B cell (primary cell): ENCODE measurements at regions not wholly inside any gene's neighbourhood (a gene's known extent, or its start where the extent isn't known, plus 50 kb on each side); places are given as distances from the start of the nearest gene placed in this dataset.

Experiments used
- ATAC-seq: fragments of 200-7000 bp; cut with Tn5 transposase; one replicate; pipeline ENCODE4 v1.10.0; 2021; ENCODE audit warnings: low read depth, mild to moderate bottlenecking, moderate number of reproducible peaks, moderate library complexity
- CTCF ChIA-PET: fragments of 350-600 bp; sonication (Branson Sonifier 250); formaldehyde crosslinking; loops from one replicate; lab custom pipeline; 2021; ENCODE audit warnings: antibody characterized with exemption, inconsistent platforms; lab: Charles Lee
- POLR2A ChIA-PET: fragments of 350-600 bp; sonication (Branson Sonifier 250); formaldehyde crosslinking; loops from one replicate; lab custom pipeline; 2021; ENCODE audit warnings: antibody characterized with exemption; lab: Charles Lee
- DNase-seq: peaks from one replicate; pipeline ENCODE4 v3.0.0; 2013
- H2AFZ ChIP-seq: 2 replicates; pipeline ENCODE4 v1.6.1; 2012; ENCODE audit warnings: mild to moderate bottlenecking, low read depth, low read length; ENCODE audit not compliant: insufficient read depth, poor library complexity, severe bottlenecking
- H3K27ac ChIP-seq, 2 donors: 1 replicate in 1 of 2; 2 replicates in 1 of 2; pipeline ENCODE4 v1.5.1; 2012 to 2013; ENCODE audit warnings: low read length in 2 of 2, mild to moderate bottlenecking in 2 of 2, moderate library complexity in 1 of 2
- H3K27me3 ChIP-seq, 4 experiments: fragments of 200-600 bp in 1 of 4; sonication (generic) in 1 of 4; replicated peaks in 1 of 4; 1 replicate in 2 of 4; 2 replicates in 2 of 4; pipeline versions ENCODE4 v1.6.1 to v1.7.0; 2013 to 2016; ENCODE audit warnings: low read length in 3 of 4, mild to moderate bottlenecking in 2 of 4, mixed read lengths in 1 of 4, moderate library complexity in 1 of 4; ENCODE audit not compliant: insufficient read depth in 4 of 4, control insufficient read depth in 3 of 4; ENCODE audit errors: control extremely low read depth in 1 of 4
- H3K36me3 ChIP-seq, 2 experiments: replicated peaks in 1 of 2; 1 replicate in 1 of 2; 2 replicates in 1 of 2; pipeline versions ENCODE4 v1.6.1 to v1.7.1; 2013; ENCODE audit warnings: low read length in 1 of 2; ENCODE audit not compliant: insufficient read depth in 2 of 2, control insufficient read depth in 1 of 2; ENCODE audit errors: control extremely low read depth in 1 of 2, extremely low read depth in 1 of 2
- H3K4me1 ChIP-seq, 2 donors: fragments of 200-600 bp in 1 of 2; sonication (generic) in 1 of 2; 1 replicate in 1 of 2; 2 replicates in 1 of 2; pipeline versions ENCODE4 v1.5.1 to v1.6.1; 2013 to 2017; ENCODE audit warnings: low read length in 2 of 2; ENCODE audit not compliant: control insufficient read depth in 2 of 2, insufficient read depth in 2 of 2
- H3K4me2 ChIP-seq: replicated peaks from 2 replicates; pipeline ENCODE3; 2012; ENCODE audit warnings: mild to moderate bottlenecking, low read depth, low read length; ENCODE audit not compliant: poor library complexity, severe bottlenecking
- H3K4me3 ChIP-seq, 5 experiments: fragments of 200-600 bp in 1 of 5; sonication (generic) in 1 of 5; 1 replicate in 3 of 5; 2 replicates in 2 of 5; pipeline versions ENCODE4 v1.5.1 to v1.7.0; 2011 to 2016; ENCODE audit warnings: low read length in 4 of 5, mild to moderate bottlenecking in 4 of 5, low read depth in 2 of 5, control low read depth in 1 of 5, moderate library complexity in 1 of 5; ENCODE audit not compliant: insufficient read depth in 1 of 5; ENCODE audit errors: control extremely low read depth in 1 of 5, extremely low read depth in 1 of 5
- H3K79me2 ChIP-seq: fragments of 200-600 bp; sonication (generic); one replicate; pipeline ENCODE4 v1.6.0; 2016; ENCODE audit warnings: low read length; ENCODE audit not compliant: control insufficient read depth, insufficient read depth
- H3K9ac ChIP-seq: fragments of 200-600 bp; sonication (generic); 2 replicates; pipeline ENCODE4 v1.6.1; 2017; ENCODE audit warnings: mild to moderate bottlenecking, low read length, moderate library complexity
- H3K9me3 ChIP-seq, 3 donors: one replicate each; pipeline versions ENCODE4 v1.6.1 to v1.7.1; 2013; ENCODE audit warnings: low read length in 2 of 3; ENCODE audit not compliant: control insufficient read depth in 2 of 3, insufficient read depth in 1 of 3; ENCODE audit errors: control extremely low read depth in 1 of 3
- H4K20me1 ChIP-seq: 2 replicates; pipeline ENCODE4 v1.6.0; 2012; ENCODE audit warnings: mild to moderate bottlenecking, low read length; ENCODE audit not compliant: insufficient read depth, control insufficient read depth, poor library complexity, severe bottlenecking
- H3K27ac Mint-ChIP-seq: one replicate; pipeline ENCODE4 v1.8.0; 2021; ENCODE audit warnings: mixed read lengths
- H3K27me3 Mint-ChIP-seq: one replicate; pipeline ENCODE4 v1.8.0; 2021; ENCODE audit warnings: mixed read lengths
- H3K4me1 Mint-ChIP-seq: one replicate; pipeline ENCODE4 v1.8.0; 2021; ENCODE audit warnings: mixed read lengths
- H3K4me3 Mint-ChIP-seq: one replicate; pipeline ENCODE4 v1.8.0; 2021; ENCODE audit warnings: mixed read lengths
- H3K9me3 Mint-ChIP-seq: one replicate; pipeline ENCODE4 v1.8.0; 2022; ENCODE audit warnings: mixed read lengths; ENCODE audit not compliant: insufficient read depth
- CTCF ChIP-seq: fragments of 200-600 bp; IDR thresholded peaks from one replicate; pipeline ENCODE4 v1.8.0; 2022; ENCODE audit warnings: antibody characterized with exemption, mild to moderate bottlenecking
- EZH2 ChIP-seq: IDR thresholded peaks from 2 replicates; pipeline ENCODE4 v1.6.1; 2012; ENCODE audit warnings: borderline replicate concordance, low read depth, mild to moderate bottlenecking, moderate library complexity, low read length; ENCODE audit not compliant: insufficient read depth, poor library complexity, severe bottlenecking
- WGBS: methylation state at CpG from one replicate; pipeline ENCODE4 v1.1.5; 2013; ENCODE audit warnings: missing lambda C conversion rate; ENCODE audit not compliant: insufficient coverage; 5-methylcytosine and 5-hydroxymethylcytosine counted together
- intact Hi-C: fragments of 100-400 bp; cut with micrococcal nuclease; formaldehyde crosslinking; loops from one replicate; pipeline ENCODE4 v1.10.0; 2022

DNA sequence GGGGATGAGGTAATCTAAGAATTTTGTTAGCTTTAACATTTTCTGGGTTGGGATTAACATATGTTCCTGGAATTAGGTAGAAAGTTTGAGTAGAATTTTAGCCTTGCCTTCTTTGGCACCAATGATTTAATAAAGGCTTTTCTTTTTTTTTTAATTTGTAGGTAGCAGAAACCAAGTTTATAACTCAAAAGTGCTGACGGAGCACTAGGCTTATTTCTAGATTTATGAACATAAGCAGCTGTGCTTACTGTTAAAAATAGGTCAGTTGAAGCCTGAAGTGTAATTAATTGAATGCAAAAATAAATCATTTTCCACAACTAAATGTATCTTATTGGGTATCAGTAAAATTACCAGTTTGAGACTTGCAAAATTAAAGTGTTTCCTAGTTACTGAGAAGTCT lies 62.4 kb downstream of the TAF11L14 start:
- no peak overlapping the region for H3K4me2 ChIP-seq
- peaks cover 4% of the 10 kb centered on the region for H3K9me3 Mint-ChIP-seq
- no peaks in the 10 kb centered on the region for H3K36me3 ChIP-seq
- ATAC-seq, result no peak
- TF ChIP-seq EZH2, result no peak
- TF ChIP-seq CTCF, result no peak
- H3K9me3 ChIP-seq, result peaks cover 0 to 2% (median 0%) of the 10 kb centered on the region in 3 donors
- H3K27me3 Mint-ChIP-seq, result peaks cover 16% of the 10 kb centered on the region
- H3K4me3 ChIP-seq, result no peak overlapping the region
- DNase-seq, result no peak
- intact Hi-C loops, result no loop called here
- H3K4me1 Mint-ChIP-seq, result no peaks in the 10 kb centered on the region
- H3K4me1 ChIP-seq, result no peaks in the 10 kb centered on the region
- no peaks in the 10 kb centered on the region for H3K79me2 ChIP-seq
- ChIA-PET CTCF (no interaction called here), POLR2A (no interaction called here)
- H3K27me3 ChIP-seq, result no peaks in the 10 kb centered on the region
- no CpG with 5 or more reads among the region's 1 CpG for WGBS
- H2AFZ ChIP-seq, result no peak overlapping the region
- no peaks in the 10 kb centered on the region for H4K20me1 ChIP-seq
- no peak overlapping the region for H3K9ac ChIP-seq
- no peak overlapping the region for H3K27ac ChIP-seq
- no peak overlapping the region for H3K4me3 Mint-ChIP-seq
- H3K27ac Mint-ChIP-seq, result no peak overlapping the region

DNA sequence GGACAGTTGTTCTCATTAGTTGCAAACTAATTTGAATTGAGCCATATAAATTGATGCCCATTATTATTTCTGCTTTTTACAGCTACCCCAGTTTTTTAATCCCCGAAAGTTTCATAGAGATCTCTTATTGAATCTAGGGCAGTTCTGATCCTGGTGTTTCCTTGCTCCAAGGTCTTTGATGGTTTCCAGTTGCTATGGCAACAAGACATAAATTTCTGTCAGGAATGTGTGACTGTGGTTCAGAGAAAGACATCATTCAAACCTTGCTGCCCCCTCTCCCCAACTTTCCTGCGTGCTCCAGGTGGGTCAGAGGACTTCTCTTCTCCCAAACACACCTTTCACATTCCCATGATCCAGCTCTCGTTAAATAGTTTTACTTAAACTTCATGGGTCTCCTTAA lies 63.4 kb downstream of the TAF11L14 start:
- H2AFZ ChIP-seq, result no peak overlapping the region
- H3K9ac ChIP-seq, result no peak overlapping the region
- H3K4me1 Mint-ChIP-seq, result no peaks in the 10 kb centered on the region
- no peak overlapping the region for H3K4me3 ChIP-seq
- peaks cover 7% of the 10 kb centered on the region for H3K9me3 Mint-ChIP-seq
- intact Hi-C loops, result no loop called here
- H3K4me3 Mint-ChIP-seq, result no peak overlapping the region
- H3K27ac Mint-ChIP-seq, result no peak overlapping the region
- no peaks in the 10 kb centered on the region for H3K27me3 ChIP-seq
- H4K20me1 ChIP-seq, result no peaks in the 10 kb centered on the region
- TF ChIP-seq CTCF (no peak), EZH2 (no peak)
- no peaks in the 10 kb centered on the region for H3K36me3 ChIP-seq
- H3K4me2 ChIP-seq, result no peak overlapping the region
- no CpG with 5 or more reads among the region's 3 CpGs for WGBS
- ATAC-seq (no peak), DNase-seq (no peak)
- H3K79me2 ChIP-seq, result no peaks in the 10 kb centered on the region
- peaks cover 0 to 2% (median 0%) of the 10 kb centered on the region in 3 donors for H3K9me3 ChIP-seq
- POLR2A ChIA-PET, result no interaction called here
- no peak overlapping the region for H3K27ac ChIP-seq
- peaks cover 13% of the 10 kb centered on the region for H3K27me3 Mint-ChIP-seq
- CTCF ChIA-PET, result interaction anchor here (0.7 kb wide), 1 partner anchor 39 kb away, joined by 3 read pairs; no protein-coding TSS in a partner anchor
- H3K4me1 ChIP-seq, result no peaks in the 10 kb centered on the region
